22Rv1 (cell line): ENCODE measurements at regions not wholly inside any gene's neighbourhood (a gene's known extent, or its start where the extent isn't known, plus 50 kb on each side); places are given as distances from the start of the nearest gene placed in this dataset.

Experiments
- H3K27ac ChIP-seq: fragments of 450-650 bp; 2 replicates; pipeline ENCODE4 v1.5.1; 2017
- CTCF ChIP-seq: fragments of 450-650 bp; IDR thresholded peaks from 2 replicates; pipeline ENCODE4 v1.5.1; 2017; ENCODE audit warnings: mild to moderate bottlenecking
- ZFX ChIP-seq: fragments of 450-650 bp; IDR thresholded peaks from 2 replicates; pipeline ENCODE4 v1.6.1; 2017; ENCODE audit warnings: antibody characterized with exemption, borderline replicate concordance

GRCh38 chr10:130403153-130404075 is 267.2 kb downstream of the GLRX3 start:
- H3K27ac ChIP-seq, result no peak overlapping the region
- TF ChIP-seq ZFX (no peak), CTCF (no peak)

GRCh38 chr10:130404476-130405055 is 268.4 kb downstream of the GLRX3 start:
- no peak overlapping the region for H3K27ac ChIP-seq
- TF ChIP-seq CTCF (no peak), ZFX (no peak)

GRCh38 chr10:130407052-130407451 is 270.9 kb downstream of the GLRX3 start:
- no peak overlapping the region for H3K27ac ChIP-seq
- TF ChIP-seq ZFX (no peak), CTCF (no peak)

- H3K27ac ChIP-seq, result no peak overlapping the region
- TF ChIP-seq CTCF, result no peak
- no peak for TF ChIP-seq ZFX
Measured at GRCh38 chr10:130409331-130409730, 273.1 kb downstream of the GLRX3 start.

- no peak overlapping the region for H3K27ac ChIP-seq
- TF ChIP-seq ZFX, result no peak
- no peak for TF ChIP-seq CTCF
Measured at GRCh38 chr10:130409931-130410330, 273.7 kb downstream of the GLRX3 start.

- no peak overlapping the region for H3K27ac ChIP-seq
- TF ChIP-seq CTCF, result no peak
- TF ChIP-seq ZFX, result no peak
Measured at GRCh38 chr10:130411496-130412085, 275.4 kb downstream of the GLRX3 start.

- H3K27ac ChIP-seq, result no peak overlapping the region
- no peak for TF ChIP-seq CTCF
- TF ChIP-seq ZFX, result no peak
Measured at GRCh38 chr10:130412317-130412716, 276.1 kb downstream of the GLRX3 start.
